ENCODE measurements at regions not wholly inside any gene's neighbourhood (a gene's known extent, or its start where the extent isn't known, plus 50 kb on each side); places are given as distances from the start of the nearest gene placed in this dataset.
"Not testable (repeated sequence)": the region's sequence is repeated elsewhere in the genome, so short reads cannot be mapped to it uniquely, and the experiment has no call there.

- FAIRE-seq (no peak), DNase-seq (ENCODE audit: low read depth) (no peak)
- Histone ChIP-seq H3K27me3 (ENCODE audit: control insufficient read depth, insufficient read depth, low read length) (no peaks in the 10 kb centered on the region), H3K4me3 (ENCODE audit: low read depth, low read length) (no peak overlapping the region), H3K36me3 (ENCODE audit: control insufficient read depth, insufficient read depth, low read length) (no peaks in the 10 kb centered on the region)
- no peak for TF ChIP-seq CTCF (IDR thresholded peaks at IDR 0.05; ENCODE audit: insufficient read depth, low read length, severe bottlenecking)
Observed at GRCh38 chr2:131827481-131828163, 299.9 kb downstream of the CCDC74A start.

GRCh38 chr2:131828164-131828561, 300.5 kb downstream of the CCDC74A start:
- TF ChIP-seq CTCF (IDR thresholded peaks at IDR 0.05; ENCODE audit: insufficient read depth, low read length, severe bottlenecking): no peak
- DNase-seq (ENCODE audit: low read depth): no peak
- no peak for FAIRE-seq
- Histone ChIP-seq H3K27me3 (ENCODE audit: control insufficient read depth, insufficient read depth, low read length) (no peaks in the 10 kb centered on the region), H3K4me3 (ENCODE audit: low read depth, low read length) (no peak overlapping the region), H3K36me3 (ENCODE audit: control insufficient read depth, insufficient read depth, low read length) (no peaks in the 10 kb centered on the region)

- H3K4me3 ChIP-seq (ENCODE audit: low read depth, low read length); FAIRE-seq; H3K27me3 ChIP-seq (ENCODE audit: control insufficient read depth, insufficient read depth, low read length); H3K36me3 ChIP-seq (ENCODE audit: control insufficient read depth, insufficient read depth, low read length); DNase-seq (ENCODE audit: low read depth): not testable (repeated sequence)
Observed at GRCh38 chr2:131828633-131829455, 301.2 kb downstream of the CCDC74A start.

- FAIRE-seq; DNase-seq (ENCODE audit: low read depth); H3K36me3 ChIP-seq (ENCODE audit: control insufficient read depth, insufficient read depth, low read length); H3K27me3 ChIP-seq (ENCODE audit: control insufficient read depth, insufficient read depth, low read length); H3K4me3 ChIP-seq (ENCODE audit: low read depth, low read length): not testable (repeated sequence)
Observed at GRCh38 chr2:131829456-131830241, 302.0 kb downstream of the CCDC74A start.

GRCh38 chr2:131830242-131830945, 302.7 kb downstream of the CCDC74A start:
- not testable (repeated sequence) for H3K4me3 ChIP-seq (ENCODE audit: low read depth, low read length); H3K36me3 ChIP-seq (ENCODE audit: control insufficient read depth, insufficient read depth, low read length); H3K27me3 ChIP-seq (ENCODE audit: control insufficient read depth, insufficient read depth, low read length); DNase-seq (ENCODE audit: low read depth); FAIRE-seq

GRCh38 chr2:131830946-131831310, 303.2 kb downstream of the CCDC74A start:
- not testable (repeated sequence) for FAIRE-seq; H3K4me3 ChIP-seq (ENCODE audit: low read depth, low read length)

GRCh38 chr2:131831450-131832208, 303.9 kb downstream of the CCDC74A start:
- not testable (repeated sequence) for FAIRE-seq; H3K36me3 ChIP-seq (ENCODE audit: control insufficient read depth, insufficient read depth, low read length); H3K4me3 ChIP-seq (ENCODE audit: low read depth, low read length); H3K27me3 ChIP-seq (ENCODE audit: control insufficient read depth, insufficient read depth, low read length); DNase-seq (ENCODE audit: low read depth)

More at GRCh38 chr2:131830946-131831310, 303.2 kb downstream of the CCDC74A start:
- H3K36me3 ChIP-seq (ENCODE audit: control insufficient read depth, insufficient read depth, low read length); DNase-seq (ENCODE audit: low read depth); H3K27me3 ChIP-seq (ENCODE audit: control insufficient read depth, insufficient read depth, low read length): not testable (repeated sequence)

- not testable (repeated sequence) for DNase-seq (ENCODE audit: low read depth); FAIRE-seq; H3K27me3 ChIP-seq (ENCODE audit: control insufficient read depth, insufficient read depth, low read length); H3K36me3 ChIP-seq (ENCODE audit: control insufficient read depth, insufficient read depth, low read length); H3K4me3 ChIP-seq (ENCODE audit: low read depth, low read length)
Observed at GRCh38 chr2:131832209-131832780, 304.6 kb downstream of the CCDC74A start.

GRCh38 chr2:131832917-131833316, 305.2 kb downstream of the CCDC74A start:
- DNase-seq (ENCODE audit: low read depth); FAIRE-seq; H3K4me3 ChIP-seq (ENCODE audit: low read depth, low read length); H3K27me3 ChIP-seq (ENCODE audit: control insufficient read depth, insufficient read depth, low read length); H3K36me3 ChIP-seq (ENCODE audit: control insufficient read depth, insufficient read depth, low read length): not testable (repeated sequence)

GRCh38 chr2:131833367-131834202, 305.9 kb downstream of the CCDC74A start:
- not testable (repeated sequence) for H3K4me3 ChIP-seq (ENCODE audit: low read depth, low read length); H3K27me3 ChIP-seq (ENCODE audit: control insufficient read depth, insufficient read depth, low read length); DNase-seq (ENCODE audit: low read depth); H3K36me3 ChIP-seq (ENCODE audit: control insufficient read depth, insufficient read depth, low read length)
- FAIRE-seq: peak; percentile 7

All from bronchial epithelial cell (primary cell).